ENCODE measurements at regions not wholly inside any gene's neighbourhood (a gene's known extent, or its start where the extent isn't known, plus 50 kb on each side); places are given as distances from the start of the nearest gene placed in this dataset.

- TF ChIP-seq CTCF (IDR thresholded peaks at IDR 0.05; ENCODE audit: insufficient read depth, low read depth, low read length) = no peak
- DNase-seq (ENCODE audit: low read depth) = no peak
- no peak overlapping the region for H3K4me3 ChIP-seq (ENCODE audit: low read depth, low read length)
Observed at GRCh38 chr4:137668885-137669545, 136.7 kb upstream of the PCDH18 start.

GRCh38 chr4:137664416-137664815 is 132.1 kb upstream of the PCDH18 start:
- TF ChIP-seq CTCF (IDR thresholded peaks at IDR 0.05; ENCODE audit: insufficient read depth, low read depth, low read length) = no peak
- no peak overlapping the region for H3K4me3 ChIP-seq (ENCODE audit: low read depth, low read length)
- DNase-seq (ENCODE audit: low read depth) = no peak

- DNase-seq (ENCODE audit: low read depth) = peak; percentile 96
- H3K4me3 ChIP-seq (ENCODE audit: low read depth, low read length) = no peak overlapping the region
- no peak for TF ChIP-seq CTCF (IDR thresholded peaks at IDR 0.05; ENCODE audit: insufficient read depth, low read depth, low read length)
Observed at GRCh38 chr4:137664046-137664387, 131.7 kb upstream of the PCDH18 start.

GRCh38 chr4:137663251-137664045 is 131.2 kb upstream of the PCDH18 start:
- H3K4me3 ChIP-seq (ENCODE audit: low read depth, low read length) = no peak overlapping the region
- DNase-seq (ENCODE audit: low read depth) = no peak
- no peak for TF ChIP-seq CTCF (IDR thresholded peaks at IDR 0.05; ENCODE audit: insufficient read depth, low read depth, low read length)

- TF ChIP-seq CTCF (IDR thresholded peaks at IDR 0.05; ENCODE audit: insufficient read depth, low read depth, low read length) = no peak
- DNase-seq (ENCODE audit: low read depth) = no peak
- H3K4me3 ChIP-seq (ENCODE audit: low read depth, low read length) = no peak overlapping the region
Observed at GRCh38 chr4:137661693-137662092, 129.4 kb upstream of the PCDH18 start.

GRCh38 chr4:137660211-137660610 is 127.9 kb upstream of the PCDH18 start:
- H3K4me3 ChIP-seq (ENCODE audit: low read depth, low read length) = no peak overlapping the region
- no peak for TF ChIP-seq CTCF (IDR thresholded peaks at IDR 0.05; ENCODE audit: insufficient read depth, low read depth, low read length)
- no peak for DNase-seq (ENCODE audit: low read depth)

Data from fibroblast of villous mesenchyme (primary cell).